ENCODE measurements at regions not wholly inside any gene's neighbourhood (a gene's known extent, or its start where the extent isn't known, plus 50 kb on each side); places are given as distances from the start of the nearest gene placed in this dataset.

DNA sequence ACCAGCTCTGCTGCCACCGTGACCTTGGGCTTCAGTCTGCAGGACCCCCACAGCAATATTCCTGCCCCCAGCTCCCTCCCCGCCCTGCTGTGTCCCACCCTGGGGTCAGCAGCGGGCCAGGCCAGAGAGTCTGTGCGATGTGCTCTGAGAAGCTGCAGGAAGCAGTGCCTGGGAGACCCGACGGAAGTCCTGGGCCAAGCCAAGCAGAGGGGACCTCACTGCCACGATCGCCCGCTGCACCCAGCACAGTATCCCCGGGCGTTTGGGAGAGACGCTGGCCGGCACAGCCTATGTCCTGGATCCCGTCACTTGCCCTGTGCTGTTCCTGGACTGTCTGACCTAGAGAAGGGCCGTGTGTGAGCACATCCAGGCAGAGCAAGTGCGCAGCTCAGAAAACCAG is 106.6 kb upstream of the TTC34 start:
- no peak for TF ChIP-seq CTCF (IDR thresholded peaks at IDR 0.05)
- H3K9me3 ChIP-seq, result no peaks in the 10 kb centered on the region
- no peaks in the 10 kb centered on the region for H3K27me3 ChIP-seq (replicated peaks; ENCODE audit: insufficient read depth)
- H3K4me1 ChIP-seq (ENCODE audit: control insufficient read depth in 1 of 2, low read depth in 2 of 2), result peaks cover 0 to 4% of the 10 kb centered on the region in 2 donors
- H3K27ac ChIP-seq, result no peak overlapping the region
- DNase-seq (ENCODE audit: low spot score) (no peak), ATAC-seq (ENCODE audit: insufficient number of reproducible peaks, low FRiP score, low read depth) (no peak)
- no peaks in the 10 kb centered on the region for H3K36me3 ChIP-seq
- no peak overlapping the region for H3K4me3 ChIP-seq

DNA sequence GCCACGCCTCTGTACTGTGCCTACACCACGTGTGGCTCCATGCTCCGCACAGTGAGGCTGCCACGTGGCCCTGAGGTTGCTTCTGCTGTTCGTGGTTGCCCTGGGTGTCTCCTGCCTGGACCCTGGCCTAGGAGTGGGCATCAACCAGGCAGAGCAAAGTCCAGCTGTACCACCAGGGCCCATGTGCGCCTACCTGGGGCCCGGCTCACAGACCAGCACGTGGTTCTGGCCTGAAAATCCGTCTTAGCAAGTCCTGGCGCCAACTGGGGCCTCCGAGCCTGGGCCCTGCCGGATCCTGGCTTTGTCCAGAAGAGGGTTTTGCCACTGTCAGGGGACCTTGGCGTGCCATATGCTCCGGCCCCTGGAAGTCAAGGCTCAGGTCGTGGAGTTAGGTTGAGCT is 107.1 kb upstream of the TTC34 start:
- H3K9me3 ChIP-seq, result no peaks in the 10 kb centered on the region
- H3K27me3 ChIP-seq (replicated peaks; ENCODE audit: insufficient read depth), result no peaks in the 10 kb centered on the region
- H3K4me3 ChIP-seq, result no peak overlapping the region
- TF ChIP-seq CTCF (IDR thresholded peaks at IDR 0.05), result no peak
- no peaks in the 10 kb centered on the region for H3K36me3 ChIP-seq
- ATAC-seq (ENCODE audit: insufficient number of reproducible peaks, low FRiP score, low read depth) (no peak), DNase-seq (ENCODE audit: low spot score) (no peak)
- no peak overlapping the region for H3K27ac ChIP-seq
- H3K4me1 ChIP-seq (ENCODE audit: control insufficient read depth in 1 of 2, low read depth in 2 of 2), result peaks cover 0 to 4% of the 10 kb centered on the region in 2 donors

- no peak for ATAC-seq (ENCODE audit: insufficient number of reproducible peaks, low FRiP score, low read depth)
- Histone ChIP-seq H3K27me3 (replicated peaks; ENCODE audit: insufficient read depth) (no peaks in the 10 kb centered on the region), H3K27ac (no peak overlapping the region), H3K9me3 (no peaks in the 10 kb centered on the region), H3K36me3 (no peaks in the 10 kb centered on the region), H3K4me3 (no peak overlapping the region), H3K4me1 (ENCODE audit: control insufficient read depth in 1 of 2, low read depth in 2 of 2) (peaks cover 0 to 5% of the 10 kb centered on the region in 2 donors)
- no peak for DNase-seq (ENCODE audit: low spot score)
- no peak for TF ChIP-seq CTCF (IDR thresholded peaks at IDR 0.05)
Observed at GRCh38 chr1:2909797-2910196, 108.3 kb upstream of the TTC34 start.

DNA sequence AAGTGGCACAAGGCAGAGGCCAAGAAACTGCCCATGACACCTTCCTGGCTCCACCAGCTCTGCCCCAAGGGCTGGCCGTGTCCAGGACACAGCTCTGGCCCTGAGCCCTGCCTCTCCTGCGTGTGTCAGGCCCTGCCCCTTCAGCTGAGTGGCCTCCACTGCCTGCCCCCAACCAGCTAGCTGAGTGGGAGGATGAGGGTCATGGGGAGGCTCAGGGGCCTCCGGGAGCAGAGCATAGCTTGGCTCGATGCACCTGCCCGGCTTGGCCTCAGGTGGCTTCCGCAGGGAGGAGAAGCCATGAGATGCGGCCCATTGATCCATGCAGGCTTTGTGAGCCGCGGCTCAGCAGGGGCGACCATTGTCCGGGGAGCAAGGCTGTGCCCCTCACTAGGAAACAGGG is 108.7 kb upstream of the TTC34 start:
- Histone ChIP-seq H3K27me3 (replicated peaks; ENCODE audit: insufficient read depth) (no peaks in the 10 kb centered on the region), H3K36me3 (no peaks in the 10 kb centered on the region), H3K4me1 (ENCODE audit: control insufficient read depth in 1 of 2, low read depth in 2 of 2) (peaks cover 0 to 9% of the 10 kb centered on the region in 2 donors), H3K27ac (no peak overlapping the region), H3K9me3 (no peaks in the 10 kb centered on the region), H3K4me3 (no peak overlapping the region)
- TF ChIP-seq CTCF (IDR thresholded peaks at IDR 0.05), result no peak
- DNase-seq (ENCODE audit: low spot score) (no peak), ATAC-seq (ENCODE audit: insufficient number of reproducible peaks, low FRiP score, low read depth) (no peak)

DNA sequence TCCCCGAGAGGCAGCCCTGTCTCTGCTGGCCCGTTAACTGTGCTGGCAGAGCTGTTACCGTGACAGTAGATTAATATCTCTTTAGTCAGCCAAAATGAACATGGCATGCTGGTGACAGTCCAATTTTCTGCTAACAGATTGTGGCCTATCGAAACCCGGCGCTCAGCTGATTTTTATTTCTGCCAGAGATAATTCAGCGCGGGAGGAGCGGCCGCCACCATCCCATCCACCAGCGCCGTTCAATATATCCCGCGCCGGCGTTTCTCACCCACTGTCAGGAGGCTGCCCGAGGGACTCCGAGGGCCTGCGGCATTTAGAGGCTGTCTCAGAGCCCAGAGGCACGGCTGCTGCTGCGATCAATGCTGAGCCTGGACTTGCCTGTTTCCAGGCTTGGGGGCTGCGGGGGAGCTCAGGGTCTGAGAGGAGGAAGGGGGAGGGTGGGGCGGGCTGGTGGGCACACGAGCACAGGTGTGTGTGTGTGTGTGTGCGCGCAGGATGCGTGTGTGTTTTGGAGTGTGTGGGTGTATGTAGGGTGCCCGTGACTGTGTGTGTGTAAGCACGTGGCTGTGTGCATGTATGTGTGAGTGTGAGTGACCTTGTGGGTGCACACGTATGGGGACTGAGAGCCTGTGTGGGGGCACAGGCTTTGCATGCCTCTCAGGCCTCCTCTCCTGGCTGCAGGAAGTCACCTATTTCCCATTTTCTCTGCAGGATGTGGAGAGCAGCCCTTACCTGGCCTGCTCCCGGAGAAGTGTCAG is 109.7 kb upstream of the ACTRT2 start:
- H3K27me3 ChIP-seq (replicated peaks; ENCODE audit: insufficient read depth), result no peaks in the 10 kb centered on the region
- peaks cover 0 to 9% of the 10 kb centered on the region in 2 donors for H3K4me1 ChIP-seq (ENCODE audit: control insufficient read depth in 1 of 2, low read depth in 2 of 2)
- H3K9me3 ChIP-seq, result no peaks in the 10 kb centered on the region
- no peaks in the 10 kb centered on the region for H3K36me3 ChIP-seq
- H3K27ac ChIP-seq, result no peak overlapping the region
- no peak overlapping the region for H3K4me3 ChIP-seq
- ATAC-seq (ENCODE audit: insufficient number of reproducible peaks, low FRiP score, low read depth) (no peak), DNase-seq (ENCODE audit: low spot score) (no peak)
- no peak for TF ChIP-seq CTCF (IDR thresholded peaks at IDR 0.05)
